ENCODE measurements at regions not wholly inside any gene's neighbourhood (a gene's known extent, or its start where the extent isn't known, plus 50 kb on each side); places are given as distances from the start of the nearest gene placed in this dataset.

DNA sequence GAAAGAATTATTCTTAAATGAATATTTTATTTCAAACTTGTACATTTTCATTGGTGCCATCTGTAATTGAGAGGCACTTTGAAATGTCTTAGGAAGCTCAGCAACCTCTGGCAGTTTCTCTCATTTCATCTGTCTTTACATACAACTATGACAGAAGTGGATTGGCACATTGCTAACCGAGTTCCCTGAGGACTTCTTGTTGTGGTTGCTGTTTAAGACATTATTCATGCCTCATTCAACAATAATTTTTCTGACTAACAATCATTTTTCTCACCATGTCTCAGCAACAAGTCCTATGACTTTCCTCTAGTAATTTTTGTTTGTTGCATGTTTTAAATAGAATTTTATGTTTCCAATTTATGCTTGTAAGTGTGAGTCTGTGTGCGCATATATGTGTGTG is 284.0 kb upstream of the CWC22 start:
- H3K4me3 ChIP-seq (ENCODE audit: low read depth, low read length) = no peak overlapping the region
- TF ChIP-seq, protein P1, sequence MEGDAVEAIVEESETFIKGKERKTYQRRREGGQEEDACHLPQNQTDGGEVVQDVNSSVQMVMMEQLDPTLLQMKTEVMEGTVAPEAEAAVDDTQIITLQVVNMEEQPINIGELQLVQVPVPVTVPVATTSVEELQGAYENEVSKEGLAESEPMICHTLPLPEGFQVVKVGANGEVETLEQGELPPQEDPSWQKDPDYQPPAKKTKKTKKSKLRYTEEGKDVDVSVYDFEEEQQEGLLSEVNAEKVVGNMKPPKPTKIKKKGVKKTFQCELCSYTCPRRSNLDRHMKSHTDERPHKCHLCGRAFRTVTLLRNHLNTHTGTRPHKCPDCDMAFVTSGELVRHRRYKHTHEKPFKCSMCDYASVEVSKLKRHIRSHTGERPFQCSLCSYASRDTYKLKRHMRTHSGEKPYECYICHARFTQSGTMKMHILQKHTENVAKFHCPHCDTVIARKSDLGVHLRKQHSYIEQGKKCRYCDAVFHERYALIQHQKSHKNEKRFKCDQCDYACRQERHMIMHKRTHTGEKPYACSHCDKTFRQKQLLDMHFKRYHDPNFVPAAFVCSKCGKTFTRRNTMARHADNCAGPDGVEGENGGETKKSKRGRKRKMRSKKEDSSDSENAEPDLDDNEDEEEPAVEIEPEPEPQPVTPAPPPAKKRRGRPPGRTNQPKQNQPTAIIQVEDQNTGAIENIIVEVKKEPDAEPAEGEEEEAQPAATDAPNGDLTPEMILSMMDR (IDR thresholded peaks at IDR 0.05; ENCODE audit: low read depth, low read length) = no peak
- peak; percentile 41 for DNase-seq (ENCODE audit: low read depth, low spot score)
- in situ Hi-C loops (cut with HindIII; ENCODE audit: low sequenced_read_pairs) = no loop called here

DNA sequence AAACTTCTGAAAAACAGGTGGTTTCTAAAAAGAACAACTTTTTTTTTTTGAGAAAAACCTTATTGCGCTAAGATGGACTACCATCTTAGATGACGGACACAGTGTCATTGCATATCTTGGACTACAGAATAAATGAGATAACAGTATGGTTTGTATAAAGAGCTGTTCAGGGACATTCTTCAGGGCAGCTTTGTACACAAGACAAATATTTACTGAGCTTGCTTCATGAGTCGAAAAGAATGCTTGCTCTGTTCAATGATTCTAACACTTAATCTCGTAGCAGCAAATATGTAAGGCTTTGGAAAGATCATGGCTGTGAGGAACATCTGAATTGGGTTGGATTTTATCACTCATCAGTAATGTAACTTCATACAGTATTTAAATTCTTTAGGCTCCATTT is 282.5 kb upstream of the CWC22 start:
- no peak for DNase-seq (ENCODE audit: low read depth, low spot score)
- in situ Hi-C loops (cut with HindIII; ENCODE audit: low sequenced_read_pairs) = no loop called here
- TF ChIP-seq, protein P1 (IDR thresholded peaks at IDR 0.05; ENCODE audit: low read depth, low read length) = no peak
- no peak overlapping the region for H3K4me3 ChIP-seq (ENCODE audit: low read depth, low read length)

DNA sequence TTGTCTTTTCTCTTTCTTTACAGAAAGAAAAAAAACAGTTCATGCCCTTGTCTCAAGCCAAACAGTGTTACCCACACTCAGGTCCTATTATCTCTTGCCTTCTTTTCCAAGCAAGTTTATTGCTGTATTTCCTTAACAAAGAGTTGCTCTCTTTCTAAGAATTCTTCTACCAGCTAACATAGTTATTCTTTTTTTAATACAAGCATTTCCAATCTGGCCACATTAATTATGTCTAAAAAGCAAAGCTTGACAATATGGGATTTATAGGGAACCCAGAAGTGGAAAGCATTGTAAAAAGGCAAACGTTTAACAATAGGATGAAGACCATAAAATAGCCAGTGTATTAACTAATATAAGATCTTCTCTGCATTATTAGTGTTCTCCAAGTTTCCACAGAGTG is 272.5 kb upstream of the CWC22 start:
- in situ Hi-C loops (cut with HindIII; ENCODE audit: low sequenced_read_pairs) = no loop called here
- no peak overlapping the region for H3K4me3 ChIP-seq (ENCODE audit: low read depth, low read length)
- no peak for DNase-seq (ENCODE audit: low read depth, low spot score)
- TF ChIP-seq, protein P1 (IDR thresholded peaks at IDR 0.05; ENCODE audit: low read depth, low read length) = no peak

GRCh38 chr2:180276733-180277132 is 269.6 kb upstream of the CWC22 start:
- no peak for DNase-seq (ENCODE audit: low read depth, low spot score)
- H3K4me3 ChIP-seq (ENCODE audit: low read depth, low read length) = no peak overlapping the region
- TF ChIP-seq, protein P1 (IDR thresholded peaks at IDR 0.05; ENCODE audit: low read depth, low read length) = no peak
- in situ Hi-C loops (cut with HindIII; ENCODE audit: low sequenced_read_pairs) = no loop called here

- H3K4me3 ChIP-seq (ENCODE audit: low read depth, low read length) = no peak overlapping the region
- TF ChIP-seq, protein P1 (IDR thresholded peaks at IDR 0.05; ENCODE audit: low read depth, low read length) = no peak
- in situ Hi-C loops (cut with HindIII; ENCODE audit: low sequenced_read_pairs) = no loop called here
- no peak for DNase-seq (ENCODE audit: low read depth, low spot score)
These were observed 260.9 kb upstream of the CWC22 start for GRCh38 chr2:180268006-180268405.

GRCh38 chr2:180261976-180262375 is 254.9 kb upstream of the CWC22 start:
- in situ Hi-C loops (cut with HindIII; ENCODE audit: low sequenced_read_pairs) = no loop called here
- no peak for DNase-seq (ENCODE audit: low read depth, low spot score)
- H3K4me3 ChIP-seq (ENCODE audit: low read depth, low read length) = no peak overlapping the region
- TF ChIP-seq, protein P1 (IDR thresholded peaks at IDR 0.05; ENCODE audit: low read depth, low read length) = no peak

DNA sequence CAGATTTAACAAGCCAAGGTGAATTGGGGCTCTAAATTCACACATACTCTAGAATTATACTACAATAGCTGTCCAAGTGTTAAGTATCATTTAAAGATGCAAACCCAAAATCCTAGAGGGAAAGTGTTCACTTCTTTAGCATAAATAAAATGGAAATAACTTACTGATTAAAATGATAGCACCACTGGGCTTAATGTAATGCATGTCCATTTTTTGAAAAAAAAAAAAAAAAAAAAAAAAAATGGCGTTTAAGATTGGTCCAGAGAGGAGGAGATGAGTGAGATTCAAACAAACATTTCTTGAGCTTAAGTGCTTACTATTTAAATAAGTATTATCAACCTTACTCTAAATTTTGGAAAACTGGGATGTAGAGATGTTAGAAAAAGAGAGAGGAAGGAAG is 251.5 kb upstream of the CWC22 start:
- no peak for DNase-seq (ENCODE audit: low read depth, low spot score)
- no peak overlapping the region for H3K4me3 ChIP-seq (ENCODE audit: low read depth, low read length)
- in situ Hi-C loops (cut with HindIII; ENCODE audit: low sequenced_read_pairs) = no loop called here
- TF ChIP-seq, protein P1 (IDR thresholded peaks at IDR 0.05; ENCODE audit: low read depth, low read length) = no peak

Data from astrocyte of the spinal cord (primary cell).